ENCODE measurements at regions not wholly inside any gene's neighbourhood (a gene's known extent, or its start where the extent isn't known, plus 50 kb on each side); places are given as distances from the start of the nearest gene placed in this dataset.

- no peak for TF ChIP-seq SOX13 (IDR thresholded peaks at IDR 0.05)
- TF ChIP-seq SOX13 (CRISPR knock-in tag; conservative IDR thresholded peaks at IDR 0.05 in 1 of 2, IDR thresholded peaks at IDR 0.05 in 1 of 2): no peak
- no peak for TF ChIP-seq PCBP2 (optimal IDR thresholded peaks at IDR 0.05; ENCODE audit: low read depth, low read length, poor library complexity, severe bottlenecking)
- peak; percentile 26; the same call in 1 of the 2 replicates for TF ChIP-seq STAG1 (CRISPR knock-in tag; IDR thresholded peaks at IDR 0.05)
- no peak for TF ChIP-seq NFATC3 (CRISPR knock-in tag; IDR thresholded peaks at IDR 0.05)
- TF ChIP-seq ZFP36 (IDR thresholded peaks at IDR 0.05; ENCODE audit: borderline replicate concordance, low read depth, low read length, partially characterized antibody): no peak
- no peak for TF ChIP-seq BCL3 (CRISPR knock-in tag; IDR thresholded peaks at IDR 0.05)
- no peak for TF ChIP-seq ZHX1 (CRISPR knock-in tag; IDR thresholded peaks at IDR 0.05; ENCODE audit: low read depth)
- TF ChIP-seq ASH2L (IDR thresholded peaks at IDR 0.05; ENCODE audit: insufficient read length, low read depth, low read length): no peak
- TF ChIP-seq SP4 (CRISPR knock-in tag; IDR thresholded peaks at IDR 0.05): no peak
- no peak for TF ChIP-seq ZNF563 (CRISPR knock-in tag; IDR thresholded peaks at IDR 0.05)
- peak; percentile 15 for TF ChIP-seq TEAD3 (CRISPR knock-in tag; optimal IDR thresholded peaks at IDR 0.05; ENCODE audit: borderline replicate concordance)
Measured at GRCh38 chr3:87771337-87772192, 287.2 kb downstream of the CGGBP1 start (continued).

All from HepG2 (cell line).